ENCODE measurements at regions not wholly inside any gene's neighbourhood (a gene's known extent, or its start where the extent isn't known, plus 50 kb on each side); places are given as distances from the start of the nearest gene placed in this dataset.

GRCh38 chr4:53680168-53680567 is 88.9 kb upstream of the LNX1 start:
- Histone ChIP-seq H3K4me3 (no peak overlapping the region), H3K27ac (no peak overlapping the region), H3K27me3 (replicated peaks; ENCODE audit: insufficient read depth) (no peaks in the 10 kb centered on the region), H3K9me3 (no peaks in the 10 kb centered on the region), H3K4me1 (ENCODE audit: control insufficient read depth in 1 of 2, low read depth in 2 of 2) (peaks cover 15 to 16% of the 10 kb centered on the region in 2 donors), H3K36me3 (no peaks in the 10 kb centered on the region)
- no peak for TF ChIP-seq CTCF (IDR thresholded peaks at IDR 0.05)
- DNase-seq (ENCODE audit: low spot score) (no peak), ATAC-seq (ENCODE audit: insufficient number of reproducible peaks, low FRiP score, low read depth) (no peak)

- no peak for DNase-seq (ENCODE audit: low spot score)
- Histone ChIP-seq H3K4me3 (no peak overlapping the region), H3K9me3 (no peaks in the 10 kb centered on the region), H3K4me1 (ENCODE audit: control insufficient read depth in 1 of 2, low read depth in 2 of 2) (peaks cover 15 to 16% of the 10 kb centered on the region in 2 donors), H3K27ac (peak overlapping the region in 1 of 2 donors; percentile 46), H3K27me3 (replicated peaks; ENCODE audit: insufficient read depth) (no peaks in the 10 kb centered on the region), H3K36me3 (no peaks in the 10 kb centered on the region)
- no peak for TF ChIP-seq CTCF (IDR thresholded peaks at IDR 0.05)
- peak; percentile 32 for ATAC-seq (ENCODE audit: insufficient number of reproducible peaks, low FRiP score, low read depth)
These were observed 85.2 kb upstream of the LNX1 start for GRCh38 chr4:53676402-53676871.

GRCh38 chr4:53674903-53675302 is 83.6 kb upstream of the LNX1 start:
- no peaks in the 10 kb centered on the region for H3K36me3 ChIP-seq
- H3K9me3 ChIP-seq = no peaks in the 10 kb centered on the region
- peaks cover 15 to 16% of the 10 kb centered on the region in 2 donors for H3K4me1 ChIP-seq (ENCODE audit: control insufficient read depth in 1 of 2, low read depth in 2 of 2)
- no peaks in the 10 kb centered on the region for H3K27me3 ChIP-seq (replicated peaks; ENCODE audit: insufficient read depth)
- no peak for ATAC-seq (ENCODE audit: insufficient number of reproducible peaks, low FRiP score, low read depth)
- no peak overlapping the region for H3K27ac ChIP-seq
- no peak for DNase-seq (ENCODE audit: low spot score)
- H3K4me3 ChIP-seq = no peak overlapping the region
- no peak for TF ChIP-seq CTCF (IDR thresholded peaks at IDR 0.05)

GRCh38 chr4:53672873-53673272 is 81.6 kb upstream of the LNX1 start:
- ATAC-seq (ENCODE audit: insufficient number of reproducible peaks, low FRiP score, low read depth) (no peak), DNase-seq (ENCODE audit: low spot score) (no peak)
- TF ChIP-seq CTCF (IDR thresholded peaks at IDR 0.05) = no peak
- Histone ChIP-seq H3K36me3 (no peaks in the 10 kb centered on the region), H3K4me3 (no peak overlapping the region), H3K27me3 (replicated peaks; ENCODE audit: insufficient read depth) (no peaks in the 10 kb centered on the region), H3K9me3 (no peaks in the 10 kb centered on the region), H3K27ac (no peak overlapping the region), H3K4me1 (ENCODE audit: control insufficient read depth in 1 of 2, low read depth in 2 of 2) (peaks cover 15 to 16% of the 10 kb centered on the region in 2 donors)

GRCh38 chr4:53671757-53672156 is 80.5 kb upstream of the LNX1 start:
- no peaks in the 10 kb centered on the region for H3K27me3 ChIP-seq (replicated peaks; ENCODE audit: insufficient read depth)
- no peak for DNase-seq (ENCODE audit: low spot score)
- no peak overlapping the region for H3K27ac ChIP-seq
- no peak for TF ChIP-seq CTCF (IDR thresholded peaks at IDR 0.05)
- no peaks in the 10 kb centered on the region for H3K36me3 ChIP-seq
- H3K4me1 ChIP-seq (ENCODE audit: control insufficient read depth in 1 of 2, low read depth in 2 of 2) = peaks cover 9% of the 10 kb centered on the region in 2 donors
- no peak overlapping the region for H3K4me3 ChIP-seq
- H3K9me3 ChIP-seq = no peaks in the 10 kb centered on the region
- ATAC-seq (ENCODE audit: insufficient number of reproducible peaks, low FRiP score, low read depth) = no peak
